Liver (tissue), 8 donors: ENCODE measurements at regions not wholly inside any gene's neighbourhood (a gene's known extent, or its start where the extent isn't known, plus 50 kb on each side); places are given as distances from the start of the nearest gene placed in this dataset.

Experiments used
- DNase-seq: peaks from one replicate; pipeline ENCODE4 v3.0.0-alpha.2; 2017; ENCODE audit warnings: low spot score
- H3K27ac ChIP-seq, 2 donors: one replicate each; pipeline ENCODE4 v1.7.0; 2013; ENCODE audit warnings: inconsistent platforms in 2 of 2, low read length in 2 of 2, control low read depth in 1 of 2, low read depth in 1 of 2, mild to moderate bottlenecking in 1 of 2
- H3K27me3 ChIP-seq, 4 donors: one replicate each; pipeline versions ENCODE4 v1.6.1 to v1.7.0; 2013; ENCODE audit warnings: low read length in 3 of 4, inconsistent platforms in 1 of 4, mild to moderate bottlenecking in 1 of 4, moderate library complexity in 1 of 4; ENCODE audit not compliant: control insufficient read depth in 4 of 4, insufficient read depth in 4 of 4
- H3K36me3 ChIP-seq, 4 donors: one replicate each; pipeline versions ENCODE4 v1.6.1 to v1.7.0; 2013; ENCODE audit warnings: low read length in 3 of 4, mild to moderate bottlenecking in 3 of 4, low read depth in 1 of 4, moderate library complexity in 1 of 4; ENCODE audit not compliant: control insufficient read depth in 4 of 4, insufficient read depth in 3 of 4
- H3K4me1 ChIP-seq, 4 donors: one replicate each; pipeline versions ENCODE4 v1.6.1 to v1.7.0; 2013; ENCODE audit warnings: low read length in 3 of 4, mild to moderate bottlenecking in 3 of 4, moderate library complexity in 1 of 4; ENCODE audit not compliant: control insufficient read depth in 4 of 4, insufficient read depth in 4 of 4
- H3K4me3 ChIP-seq, 3 donors: one replicate each; pipeline versions ENCODE4 v1.6.1 to v1.7.0; 2013; ENCODE audit warnings: low read length in 3 of 3, control low read depth in 1 of 3, low read depth in 1 of 3, mild to moderate bottlenecking in 1 of 3
- H3K9ac ChIP-seq, 2 donors: one replicate each; pipeline ENCODE4 v1.7.0; 2013; ENCODE audit warnings: low read length in 2 of 2, mild to moderate bottlenecking in 2 of 2, moderate library complexity in 2 of 2, control low read depth in 1 of 2, low read depth in 1 of 2
- H3K9me3 ChIP-seq, 4 donors: one replicate each; pipeline versions ENCODE4 v1.6.1 to v1.7.0; 2013; ENCODE audit warnings: low read length in 3 of 4; ENCODE audit not compliant: control insufficient read depth in 4 of 4
- EGR1 ChIP-seq, 2 donors: IDR thresholded peaks; 2 replicates each; pipeline ENCODE4 v1.6.1; 2016 to 2018; ENCODE audit warnings: antibody characterized with exemption in 2 of 2, low read depth in 2 of 2
- FOXA1 ChIP-seq: IDR thresholded peaks from 2 replicates; pipeline ENCODE4 v1.6.1; 2016; ENCODE audit warnings: antibody characterized with exemption
- FOXA2 ChIP-seq: IDR thresholded peaks from 2 replicates; pipeline ENCODE4 v1.6.1; 2016; ENCODE audit warnings: antibody characterized with exemption
- GABPA ChIP-seq, 2 donors: IDR thresholded peaks in 1 of 2; conservative IDR thresholded peaks in 1 of 2; 2 replicates each; pipeline ENCODE4 v1.6.1; 2016; ENCODE audit warnings: antibody characterized with exemption in 2 of 2, mild to moderate bottlenecking in 1 of 2, moderate library complexity in 1 of 2
- HNF4A ChIP-seq, 2 donors: conservative IDR thresholded peaks; 2 replicates each; pipeline ENCODE4 v1.6.1; 2016; ENCODE audit warnings: antibody characterized with exemption in 2 of 2, mild to moderate bottlenecking in 2 of 2
- HNF4G ChIP-seq: IDR thresholded peaks from 2 replicates; pipeline ENCODE4 v1.6.1; 2016; ENCODE audit warnings: antibody characterized with exemption
- JUND ChIP-seq, 2 donors: IDR thresholded peaks; 2 replicates each; pipeline ENCODE4 v1.6.1; 2016; ENCODE audit warnings: antibody characterized with exemption in 2 of 2
- RAD21 ChIP-seq, 2 donors: IDR thresholded peaks; 2 replicates each; pipeline ENCODE4 v1.6.1; 2016; ENCODE audit warnings: antibody characterized with exemption in 2 of 2, mild to moderate bottlenecking in 2 of 2
- RXRA ChIP-seq, 2 donors: IDR thresholded peaks; 2 replicates each; pipeline ENCODE4 v1.6.1; 2017 to 2018; ENCODE audit warnings: antibody characterized with exemption in 2 of 2, mild to moderate bottlenecking in 1 of 2
- SP1 ChIP-seq: IDR thresholded peaks from 2 replicates; pipeline ENCODE4 v1.6.1; 2018; ENCODE audit warnings: antibody characterized with exemption, mild to moderate bottlenecking
- TAF1 ChIP-seq: conservative IDR thresholded peaks from 2 replicates; pipeline ENCODE4 v1.6.1; 2016; ENCODE audit warnings: antibody characterized with exemption, mild to moderate bottlenecking
- YY1 ChIP-seq: IDR thresholded peaks from 2 replicates; pipeline ENCODE4 v1.6.1; 2016; ENCODE audit warnings: antibody characterized with exemption, mild to moderate bottlenecking
- WGBS: extraction: QIAGEN DNeasy Blood & Tissue Kit; methylation state at CpG from one replicate; pipeline ENCODE4 v1.1.7; 2013; 5-methylcytosine and 5-hydroxymethylcytosine counted together
- TF ChIP-seq, protein P1 (sequence below): IDR thresholded peaks from 2 replicates; pipeline ENCODE4 v1.6.1; 2016; ENCODE audit warnings: antibody characterized with exemption, mild to moderate bottlenecking
- TF ChIP-seq, protein P2 (sequence below): IDR thresholded peaks from 2 replicates; pipeline ENCODE4 v1.6.1; 2016; ENCODE audit warnings: antibody characterized with exemption
- TF ChIP-seq, protein P3 (sequence below): fragments of 150-350 bp; IDR thresholded peaks from 2 replicates; pipeline ENCODE4 v1.5.1; 2017; ENCODE audit warnings: improper control_type of control experiment, low read depth, low read length; ENCODE audit not compliant: missing input control
- TF ChIP-seq, protein P4 (sequence below): IDR thresholded peaks from 2 replicates; pipeline ENCODE4 v1.6.1; 2016; ENCODE audit warnings: antibody characterized with exemption
- donor health status: healthy.
- donor health status: healthy.
- donor health status: healthy.
- donor health status: healthy.
- donor health status: healthy.

DNA sequence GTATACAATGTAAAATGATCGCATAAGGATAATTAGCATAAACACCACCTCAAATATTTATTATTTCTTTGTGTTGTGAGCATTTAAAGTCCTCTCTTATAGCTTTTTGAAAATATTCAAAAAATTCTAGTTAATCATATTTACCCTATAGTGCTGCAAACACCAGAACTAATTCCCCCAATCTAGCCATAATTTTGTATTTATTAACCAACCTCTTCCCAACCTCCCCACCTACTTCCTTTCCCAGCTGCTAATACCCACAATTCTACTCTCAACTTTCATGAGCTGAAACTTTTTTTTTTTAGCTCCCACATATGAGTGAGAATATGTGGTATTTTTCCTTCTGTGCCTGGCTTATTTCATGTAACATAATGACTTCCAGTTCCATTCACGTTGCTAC is 317.8 kb upstream of the ATP10B start:
- Histone ChIP-seq H3K36me3 (no peaks in the 10 kb centered on the region), H3K4me3 (no peak overlapping the region), H3K9me3 (no peaks in the 10 kb centered on the region), H3K9ac (no peak overlapping the region), H3K27ac (no peak overlapping the region), H3K27me3 (no peaks in the 10 kb centered on the region), H3K4me1 (no peaks in the 10 kb centered on the region)
- 76% methylated on average over 2 of the region's 2 CpGs for WGBS
- no peak for TF ChIP-seq RAD21 (IDR thresholded peaks at IDR 0.05)
- TF ChIP-seq, protein P1, sequence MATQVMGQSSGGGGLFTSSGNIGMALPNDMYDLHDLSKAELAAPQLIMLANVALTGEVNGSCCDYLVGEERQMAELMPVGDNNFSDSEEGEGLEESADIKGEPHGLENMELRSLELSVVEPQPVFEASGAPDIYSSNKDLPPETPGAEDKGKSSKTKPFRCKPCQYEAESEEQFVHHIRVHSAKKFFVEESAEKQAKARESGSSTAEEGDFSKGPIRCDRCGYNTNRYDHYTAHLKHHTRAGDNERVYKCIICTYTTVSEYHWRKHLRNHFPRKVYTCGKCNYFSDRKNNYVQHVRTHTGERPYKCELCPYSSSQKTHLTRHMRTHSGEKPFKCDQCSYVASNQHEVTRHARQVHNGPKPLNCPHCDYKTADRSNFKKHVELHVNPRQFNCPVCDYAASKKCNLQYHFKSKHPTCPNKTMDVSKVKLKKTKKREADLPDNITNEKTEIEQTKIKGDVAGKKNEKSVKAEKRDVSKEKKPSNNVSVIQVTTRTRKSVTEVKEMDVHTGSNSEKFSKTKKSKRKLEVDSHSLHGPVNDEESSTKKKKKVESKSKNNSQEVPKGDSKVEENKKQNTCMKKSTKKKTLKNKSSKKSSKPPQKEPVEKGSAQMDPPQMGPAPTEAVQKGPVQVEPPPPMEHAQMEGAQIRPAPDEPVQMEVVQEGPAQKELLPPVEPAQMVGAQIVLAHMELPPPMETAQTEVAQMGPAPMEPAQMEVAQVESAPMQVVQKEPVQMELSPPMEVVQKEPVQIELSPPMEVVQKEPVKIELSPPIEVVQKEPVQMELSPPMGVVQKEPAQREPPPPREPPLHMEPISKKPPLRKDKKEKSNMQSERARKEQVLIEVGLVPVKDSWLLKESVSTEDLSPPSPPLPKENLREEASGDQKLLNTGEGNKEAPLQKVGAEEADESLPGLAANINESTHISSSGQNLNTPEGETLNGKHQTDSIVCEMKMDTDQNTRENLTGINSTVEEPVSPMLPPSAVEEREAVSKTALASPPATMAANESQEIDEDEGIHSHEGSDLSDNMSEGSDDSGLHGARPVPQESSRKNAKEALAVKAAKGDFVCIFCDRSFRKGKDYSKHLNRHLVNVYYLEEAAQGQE = no peak
- TF ChIP-seq, protein P2, sequence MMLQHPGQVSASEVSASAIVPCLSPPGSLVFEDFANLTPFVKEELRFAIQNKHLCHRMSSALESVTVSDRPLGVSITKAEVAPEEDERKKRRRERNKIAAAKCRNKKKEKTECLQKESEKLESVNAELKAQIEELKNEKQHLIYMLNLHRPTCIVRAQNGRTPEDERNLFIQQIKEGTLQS = no peak
- no peak for TF ChIP-seq GABPA (IDR thresholded peaks at IDR 0.05 in 1 of 2, conservative IDR thresholded peaks at IDR 0.05 in 1 of 2)
- TF ChIP-seq YY1 = no peak
- no peak for TF ChIP-seq RXRA (IDR thresholded peaks at IDR 0.05)
- no peak for TF ChIP-seq FOXA1
- no peak for TF ChIP-seq FOXA2
- no peak for TF ChIP-seq TAF1
- TF ChIP-seq HNF4A (conservative IDR thresholded peaks at IDR 0.05) = no peak
- DNase-seq = no peak

DNA sequence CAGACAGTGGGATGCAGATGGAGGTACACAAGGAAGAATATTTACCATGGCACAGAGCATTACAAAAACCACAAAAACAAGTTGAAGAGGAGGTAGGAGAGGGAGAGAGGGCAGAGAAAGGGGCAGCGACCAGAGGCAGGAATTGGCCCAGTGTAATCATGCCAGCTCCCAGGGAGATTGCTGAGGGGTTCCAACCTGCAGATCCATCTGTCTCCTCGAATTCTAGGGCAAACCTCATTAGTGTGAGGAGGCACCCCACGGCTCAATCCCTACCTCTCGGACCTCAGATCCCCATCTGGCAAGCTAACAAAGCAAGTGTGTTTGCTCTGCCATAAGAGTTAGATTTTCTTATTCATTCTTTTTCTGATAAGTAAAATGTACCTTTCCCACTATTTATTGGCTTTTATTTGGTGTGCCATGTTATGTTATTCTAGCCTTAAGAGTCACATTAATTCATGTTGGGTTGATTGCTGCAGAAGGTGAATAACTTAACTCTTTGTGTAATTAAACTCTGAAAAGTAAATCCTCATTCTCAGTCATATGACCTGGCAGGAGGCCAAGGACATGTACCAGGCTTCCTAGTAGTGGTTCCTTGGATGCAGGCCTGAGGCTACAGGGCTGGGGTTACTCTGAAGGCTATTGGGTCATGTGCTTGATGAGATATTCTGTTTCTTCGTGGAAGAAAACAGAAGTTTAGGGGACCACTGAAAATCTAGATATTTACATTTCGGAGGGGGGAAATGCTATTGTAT is 315.2 kb upstream of the ATP10B start:
- Histone ChIP-seq H3K9me3 (no peaks in the 10 kb centered on the region), H3K9ac (no peak overlapping the region), H3K27me3 (no peaks in the 10 kb centered on the region), H3K4me3 (no peak overlapping the region), H3K27ac (no peak overlapping the region), H3K36me3 (no peaks in the 10 kb centered on the region), H3K4me1 (no peaks in the 10 kb centered on the region)
- DNase-seq = no peak
- TF ChIP-seq JUND (IDR thresholded peaks at IDR 0.05) (no peak), FOXA2 (no peak), EGR1 (IDR thresholded peaks at IDR 0.05; ENCODE audit: low read depth in 2 of 2) (no peak), SP1 (no peak), HNF4G (no peak), RAD21 (IDR thresholded peaks at IDR 0.05) (no peak), RXRA (IDR thresholded peaks at IDR 0.05) (no peak), YY1 (no peak), TAF1 (no peak), GABPA (IDR thresholded peaks at IDR 0.05 in 1 of 2, conservative IDR thresholded peaks at IDR 0.05 in 1 of 2) (no peak)
- TF ChIP-seq, protein P3, sequence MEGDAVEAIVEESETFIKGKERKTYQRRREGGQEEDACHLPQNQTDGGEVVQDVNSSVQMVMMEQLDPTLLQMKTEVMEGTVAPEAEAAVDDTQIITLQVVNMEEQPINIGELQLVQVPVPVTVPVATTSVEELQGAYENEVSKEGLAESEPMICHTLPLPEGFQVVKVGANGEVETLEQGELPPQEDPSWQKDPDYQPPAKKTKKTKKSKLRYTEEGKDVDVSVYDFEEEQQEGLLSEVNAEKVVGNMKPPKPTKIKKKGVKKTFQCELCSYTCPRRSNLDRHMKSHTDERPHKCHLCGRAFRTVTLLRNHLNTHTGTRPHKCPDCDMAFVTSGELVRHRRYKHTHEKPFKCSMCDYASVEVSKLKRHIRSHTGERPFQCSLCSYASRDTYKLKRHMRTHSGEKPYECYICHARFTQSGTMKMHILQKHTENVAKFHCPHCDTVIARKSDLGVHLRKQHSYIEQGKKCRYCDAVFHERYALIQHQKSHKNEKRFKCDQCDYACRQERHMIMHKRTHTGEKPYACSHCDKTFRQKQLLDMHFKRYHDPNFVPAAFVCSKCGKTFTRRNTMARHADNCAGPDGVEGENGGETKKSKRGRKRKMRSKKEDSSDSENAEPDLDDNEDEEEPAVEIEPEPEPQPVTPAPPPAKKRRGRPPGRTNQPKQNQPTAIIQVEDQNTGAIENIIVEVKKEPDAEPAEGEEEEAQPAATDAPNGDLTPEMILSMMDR = no peak
- TF ChIP-seq, protein P2 = no peak
- TF ChIP-seq, protein P1 = no peak
- TF ChIP-seq, protein P4, sequence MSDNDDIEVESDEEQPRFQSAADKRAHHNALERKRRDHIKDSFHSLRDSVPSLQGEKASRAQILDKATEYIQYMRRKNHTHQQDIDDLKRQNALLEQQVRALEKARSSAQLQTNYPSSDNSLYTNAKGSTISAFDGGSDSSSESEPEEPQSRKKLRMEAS = no peak
- WGBS = 69% methylated on average over 6 of the region's 6 CpGs
